Activated CD8-positive, alpha-beta memory T cell treated with anti-CD3 and anti-CD28 coated beads, Interleukin-2, amount 10 ng/mL, durations not matched to agents 7 days and 5 days (primary cell): ENCODE measurements at regions not wholly inside any gene's neighbourhood (a gene's known extent, or its start where the extent isn't known, plus 50 kb on each side); places are given as distances from the start of the nearest gene placed in this dataset.
"Not testable (repeated sequence)": the region's sequence is repeated elsewhere in the genome, so short reads cannot be mapped to it uniquely, and the experiment has no call there.

ENCODE experiments used
- ATAC-seq: fragments of 150-1000 bp; cut with Tn5 transposase; one replicate; pipeline ENCODE4 v1.10.0; 2021; ENCODE audit warnings: moderate library complexity
- CTCF ChIA-PET: fragments of 350-600 bp; sonication (Branson Sonifier 250); formaldehyde crosslinking; loops from one replicate; lab custom pipeline; 2021; ENCODE audit warnings: antibody characterized with exemption; lab: Charles Lee
- DNase-seq: peaks from one replicate; pipeline ENCODE4 v3.0.0-alpha.2; 2020
- H3K27ac Mint-ChIP-seq: one replicate; pipeline ENCODE4 v1.8.0; 2021; ENCODE audit warnings: mild to moderate bottlenecking, mixed read lengths
- H3K27me3 Mint-ChIP-seq: one replicate; pipeline ENCODE4 v1.8.0; 2021; ENCODE audit warnings: mixed read lengths
- H3K36me3 Mint-ChIP-seq: one replicate; pipeline ENCODE4 v1.8.0; 2021; ENCODE audit warnings: mild to moderate bottlenecking, mixed read lengths
- H3K4me1 Mint-ChIP-seq: one replicate; pipeline ENCODE4 v1.8.0; 2021; ENCODE audit warnings: mixed read lengths
- H3K4me3 Mint-ChIP-seq: one replicate; pipeline ENCODE4 v1.8.0; 2021; ENCODE audit warnings: mild to moderate bottlenecking, moderate library complexity, mixed read lengths
- H3K9me3 Mint-ChIP-seq: one replicate; pipeline ENCODE4 v1.8.0; 2022; ENCODE audit warnings: low read depth, mixed read lengths

- H3K4me1 Mint-ChIP-seq: peaks cover 11% of the 10 kb centered on the region
- no peaks in the 10 kb centered on the region for H3K9me3 Mint-ChIP-seq
- CTCF ChIA-PET: no interaction called here
- peaks cover 3% of the 10 kb centered on the region for H3K27me3 Mint-ChIP-seq
- no peak overlapping the region for H3K4me3 Mint-ChIP-seq
- ATAC-seq (no peak), DNase-seq (no peak)
- H3K27ac Mint-ChIP-seq: no peak overlapping the region
- no peaks in the 10 kb centered on the region for H3K36me3 Mint-ChIP-seq
These were observed 386.6 kb downstream of the KIF20B start for GRCh38 chr10:90088024-90088317.

- CTCF ChIA-PET: no interaction called here
- Mint-ChIP-seq H3K36me3 (no peaks in the 10 kb centered on the region), H3K4me1 (peaks cover 11% of the 10 kb centered on the region), H3K9me3 (no peaks in the 10 kb centered on the region), H3K27ac (no peak overlapping the region), H3K27me3 (peaks cover 3% of the 10 kb centered on the region), H3K4me3 (no peak overlapping the region)
- DNase-seq (no peak), ATAC-seq (no peak)
These were observed 388.3 kb downstream of the KIF20B start for GRCh38 chr10:90089719-90090118.

- H3K4me3 Mint-ChIP-seq: no peak overlapping the region
- no peaks in the 10 kb centered on the region for H3K4me1 Mint-ChIP-seq
- H3K27me3 Mint-ChIP-seq: peaks cover 7% of the 10 kb centered on the region
- ATAC-seq (no peak), DNase-seq (no peak)
- H3K27ac Mint-ChIP-seq: no peak overlapping the region
- H3K9me3 Mint-ChIP-seq: no peaks in the 10 kb centered on the region
- H3K36me3 Mint-ChIP-seq: no peaks in the 10 kb centered on the region
- CTCF ChIA-PET: no interaction called here
These were observed 394.8 kb downstream of the KIF20B start for GRCh38 chr10:90096196-90096595.

- H3K36me3 Mint-ChIP-seq, ATAC-seq, H3K27ac Mint-ChIP-seq, DNase-seq, H3K4me3 Mint-ChIP-seq, H3K27me3 Mint-ChIP-seq, CTCF ChIA-PET, H3K4me1 Mint-ChIP-seq, H3K9me3 Mint-ChIP-seq: not testable (repeated sequence)
These were observed 406.2 kb downstream of the KIF20B start for GRCh38 chr10:90107581-90107980.

GRCh38 chr10:90111671-90112070 is 410.3 kb downstream of the KIF20B start:
- Mint-ChIP-seq H3K27me3 (no peaks in the 10 kb centered on the region), H3K27ac (no peak overlapping the region)
- CTCF ChIA-PET: no interaction called here

GRCh38 chr10:90112681-90113080 is 411.3 kb downstream of the KIF20B start:
- CTCF ChIA-PET: no interaction called here
- Mint-ChIP-seq H3K27ac (no peak overlapping the region), H3K4me1 (no peaks in the 10 kb centered on the region), H3K9me3 (no peaks in the 10 kb centered on the region), H3K27me3 (no peaks in the 10 kb centered on the region), H3K36me3 (no peaks in the 10 kb centered on the region), H3K4me3 (no peak overlapping the region)
- DNase-seq (no peak), ATAC-seq (no peak)

More at GRCh38 chr10:90111671-90112070, 410.3 kb downstream of the KIF20B start:
- Mint-ChIP-seq H3K4me1 (no peaks in the 10 kb centered on the region), H3K9me3 (no peaks in the 10 kb centered on the region), H3K4me3 (no peak overlapping the region), H3K36me3 (no peaks in the 10 kb centered on the region)
- ATAC-seq (no peak), DNase-seq (no peak)

GRCh38 chr10:90118567-90118966 is 417.2 kb downstream of the KIF20B start:
- CTCF ChIA-PET, H3K9me3 Mint-ChIP-seq, H3K36me3 Mint-ChIP-seq, H3K4me3 Mint-ChIP-seq, ATAC-seq, H3K4me1 Mint-ChIP-seq, H3K27ac Mint-ChIP-seq, H3K27me3 Mint-ChIP-seq, DNase-seq: not testable (repeated sequence)

GRCh38 chr10:90119631-90120280 is 418.4 kb downstream of the KIF20B start:
- H3K4me1 Mint-ChIP-seq, H3K27ac Mint-ChIP-seq, H3K9me3 Mint-ChIP-seq, H3K27me3 Mint-ChIP-seq, ATAC-seq, DNase-seq, H3K4me3 Mint-ChIP-seq, H3K36me3 Mint-ChIP-seq, CTCF ChIA-PET: not testable (repeated sequence)

- Mint-ChIP-seq H3K4me1 (no peaks in the 10 kb centered on the region), H3K27ac (no peak overlapping the region), H3K27me3 (no peaks in the 10 kb centered on the region), H3K9me3 (peaks cover 2% of the 10 kb centered on the region), H3K4me3 (no peak overlapping the region), H3K36me3 (no peaks in the 10 kb centered on the region)
- CTCF ChIA-PET: no interaction called here
- DNase-seq: no peak
- no peak for ATAC-seq
These were observed 424.3 kb downstream of the KIF20B start for GRCh38 chr10:90125456-90126255.

GRCh38 chr10:90126256-90126595 is 424.8 kb downstream of the KIF20B start:
- no peak for DNase-seq
- Mint-ChIP-seq H3K4me3 (no peak overlapping the region), H3K9me3 (peaks cover 3% of the 10 kb centered on the region), H3K4me1 (no peaks in the 10 kb centered on the region), H3K27me3 (no peaks in the 10 kb centered on the region), H3K27ac (no peak overlapping the region), H3K36me3 (no peaks in the 10 kb centered on the region)
- CTCF ChIA-PET: no interaction called here
- no peak for ATAC-seq

- H3K4me1 Mint-ChIP-seq: no peaks in the 10 kb centered on the region
- H3K27me3 Mint-ChIP-seq: no peaks in the 10 kb centered on the region
- CTCF ChIA-PET: no interaction called here
- ATAC-seq: no peak
- H3K4me3 Mint-ChIP-seq: no peak overlapping the region
- H3K27ac Mint-ChIP-seq: no peak overlapping the region
- H3K36me3 Mint-ChIP-seq: no peaks in the 10 kb centered on the region
- peaks cover 11% of the 10 kb centered on the region for H3K9me3 Mint-ChIP-seq
- no peak for DNase-seq
These were observed 429.1 kb downstream of the KIF20B start for GRCh38 chr10:90130321-90131086.

- Mint-ChIP-seq H3K9me3 (peaks cover 22% of the 10 kb centered on the region), H3K27me3 (no peaks in the 10 kb centered on the region), H3K4me3 (no peak overlapping the region), H3K27ac (no peak overlapping the region), H3K4me1 (no peaks in the 10 kb centered on the region), H3K36me3 (no peaks in the 10 kb centered on the region)
- ATAC-seq: no peak
- no peak for DNase-seq
- CTCF ChIA-PET: no interaction called here
These were observed 432.2 kb downstream of the KIF20B start for GRCh38 chr10:90133606-90134005.

GRCh38 chr10:90136731-90137316 is 435.4 kb downstream of the KIF20B start:
- Mint-ChIP-seq H3K4me3 (no peak overlapping the region), H3K9me3 (peaks cover 17% of the 10 kb centered on the region), H3K4me1 (no peaks in the 10 kb centered on the region), H3K27ac (no peak overlapping the region), H3K36me3 (no peaks in the 10 kb centered on the region), H3K27me3 (no peaks in the 10 kb centered on the region)
- ATAC-seq (no peak), DNase-seq (no peak)
- CTCF ChIA-PET: no interaction called here
